ENCODE measurements at regions not wholly inside any gene's neighbourhood (a gene's known extent, or its start where the extent isn't known, plus 50 kb on each side); places are given as distances from the start of the nearest gene placed in this dataset.

DNA sequence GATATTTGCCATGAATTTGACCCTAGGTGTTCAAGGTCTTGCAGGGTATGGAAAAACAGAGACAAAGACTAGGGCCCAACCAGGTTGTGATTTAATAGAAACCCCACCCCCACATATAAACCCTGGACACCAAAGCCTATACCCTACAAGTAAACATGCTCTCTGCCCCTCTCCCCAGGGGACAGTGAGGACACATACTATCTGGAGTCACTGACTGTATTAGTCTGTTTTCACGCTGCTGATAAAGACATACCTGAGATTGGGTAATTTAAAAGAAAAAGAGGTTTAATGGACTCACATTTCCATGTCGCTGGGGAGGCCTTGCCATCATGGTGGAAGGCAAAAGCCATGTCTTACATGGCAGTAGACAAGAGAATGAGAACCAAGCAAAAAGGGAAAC, 88.3 kb downstream of the RAP2A start:
- TF ChIP-seq, protein P1, sequence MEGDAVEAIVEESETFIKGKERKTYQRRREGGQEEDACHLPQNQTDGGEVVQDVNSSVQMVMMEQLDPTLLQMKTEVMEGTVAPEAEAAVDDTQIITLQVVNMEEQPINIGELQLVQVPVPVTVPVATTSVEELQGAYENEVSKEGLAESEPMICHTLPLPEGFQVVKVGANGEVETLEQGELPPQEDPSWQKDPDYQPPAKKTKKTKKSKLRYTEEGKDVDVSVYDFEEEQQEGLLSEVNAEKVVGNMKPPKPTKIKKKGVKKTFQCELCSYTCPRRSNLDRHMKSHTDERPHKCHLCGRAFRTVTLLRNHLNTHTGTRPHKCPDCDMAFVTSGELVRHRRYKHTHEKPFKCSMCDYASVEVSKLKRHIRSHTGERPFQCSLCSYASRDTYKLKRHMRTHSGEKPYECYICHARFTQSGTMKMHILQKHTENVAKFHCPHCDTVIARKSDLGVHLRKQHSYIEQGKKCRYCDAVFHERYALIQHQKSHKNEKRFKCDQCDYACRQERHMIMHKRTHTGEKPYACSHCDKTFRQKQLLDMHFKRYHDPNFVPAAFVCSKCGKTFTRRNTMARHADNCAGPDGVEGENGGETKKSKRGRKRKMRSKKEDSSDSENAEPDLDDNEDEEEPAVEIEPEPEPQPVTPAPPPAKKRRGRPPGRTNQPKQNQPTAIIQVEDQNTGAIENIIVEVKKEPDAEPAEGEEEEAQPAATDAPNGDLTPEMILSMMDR (IDR thresholded peaks at IDR 0.05) = no peak
- no peak for TF ChIP-seq ZFX (IDR thresholded peaks at IDR 0.05; ENCODE audit: borderline replicate concordance)

Data from 22Rv1 (cell line).